Activated CD4-positive, alpha-beta T cell treated with anti-CD3 and anti-CD28 coated beads, Interleukin-2, amount 50 U/mL, for 48 hours (primary cell): ENCODE measurements at regions not wholly inside any gene's neighbourhood (a gene's known extent, or its start where the extent isn't known, plus 50 kb on each side); places are given as distances from the start of the nearest gene placed in this dataset.
"Not testable (repeated sequence)": the region's sequence is repeated elsewhere in the genome, so short reads cannot be mapped to it uniquely, and the experiment has no call there.

Source experiments
- DNase-seq, 2 experiments: peaks; one replicate each; pipeline ENCODE4 v3.0.0-alpha.2; 2020

DNA sequence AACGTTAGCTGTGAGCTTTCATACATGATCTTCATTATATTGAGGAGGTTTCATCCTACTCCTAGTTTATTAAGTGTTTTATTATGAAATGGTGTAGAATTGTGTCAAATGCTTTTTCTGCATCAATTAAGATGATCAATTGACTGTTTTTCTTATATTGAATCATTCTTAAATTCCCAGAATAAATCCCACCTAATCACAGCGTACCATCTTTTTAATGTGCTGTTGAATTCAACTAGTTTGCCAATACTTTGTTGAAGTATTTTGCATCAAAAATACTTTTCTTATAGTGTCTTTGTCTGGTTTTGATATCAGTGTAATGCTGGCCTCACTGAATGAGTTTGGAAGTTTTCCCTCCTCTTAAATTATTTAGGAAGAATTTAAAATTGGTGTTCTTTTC is 138.6 kb upstream of the SGCG start:
- no peak for DNase-seq

DNA sequence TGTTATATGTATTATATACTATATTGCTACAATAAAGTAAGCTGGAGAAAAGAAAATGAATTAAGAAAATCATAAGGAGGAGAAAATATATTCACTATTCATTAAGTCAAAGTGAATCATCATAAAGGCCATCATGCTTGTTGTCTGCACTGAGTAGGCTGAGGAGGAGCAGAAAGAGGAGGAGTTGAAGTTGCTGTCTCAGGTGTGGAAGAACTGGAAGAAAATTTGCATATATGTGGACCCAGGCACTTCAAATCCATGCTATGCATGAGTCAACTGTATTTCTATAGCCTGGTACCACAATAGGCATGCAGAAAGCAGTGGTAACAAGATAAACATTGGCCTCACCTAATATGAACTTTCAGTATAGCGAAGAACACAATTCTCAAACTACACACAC is 135.9 kb upstream of the SGCG start:
- no peak for DNase-seq

DNA sequence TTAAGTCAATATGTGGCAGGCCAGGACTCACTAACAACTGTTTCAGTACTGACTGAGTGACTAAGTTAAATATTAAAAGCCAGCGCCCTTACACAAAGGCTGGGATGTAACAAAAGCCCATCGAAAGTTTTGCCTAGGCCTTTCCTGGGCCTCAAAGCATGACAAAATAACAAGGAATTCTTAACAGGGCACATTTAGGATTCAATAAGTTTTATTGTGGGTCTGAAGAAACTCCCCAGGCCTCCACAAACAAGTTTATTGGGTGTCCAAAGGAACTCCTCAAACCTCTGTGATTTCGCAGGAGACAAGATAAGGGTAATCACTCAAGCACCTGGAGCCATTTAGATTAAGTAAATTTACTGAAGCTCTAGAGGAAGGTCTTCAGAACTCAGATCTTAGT is 130.7 kb upstream of the SGCG start:
- DNase-seq, result no peak

DNA sequence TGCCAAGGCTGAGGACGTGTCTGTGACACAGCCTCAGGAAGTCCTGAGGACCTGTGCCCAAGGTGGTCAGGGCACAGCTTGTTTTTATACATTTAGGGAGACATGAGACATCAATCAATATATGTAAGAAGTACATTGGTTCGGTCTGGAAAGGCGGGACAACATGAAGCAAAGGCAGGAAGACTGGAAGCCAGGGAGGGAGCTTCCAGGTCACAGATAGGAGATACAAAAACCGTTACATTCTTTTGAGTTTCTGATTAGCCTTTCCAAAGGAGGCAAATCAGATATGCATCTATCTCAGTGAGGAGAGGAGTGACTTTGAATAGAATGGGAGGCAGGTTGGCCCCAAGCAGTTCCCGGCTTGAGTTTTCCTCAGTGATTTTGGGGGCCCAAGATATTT is 127.1 kb upstream of the SGCG start:
- not testable (repeated sequence) for DNase-seq

DNA sequence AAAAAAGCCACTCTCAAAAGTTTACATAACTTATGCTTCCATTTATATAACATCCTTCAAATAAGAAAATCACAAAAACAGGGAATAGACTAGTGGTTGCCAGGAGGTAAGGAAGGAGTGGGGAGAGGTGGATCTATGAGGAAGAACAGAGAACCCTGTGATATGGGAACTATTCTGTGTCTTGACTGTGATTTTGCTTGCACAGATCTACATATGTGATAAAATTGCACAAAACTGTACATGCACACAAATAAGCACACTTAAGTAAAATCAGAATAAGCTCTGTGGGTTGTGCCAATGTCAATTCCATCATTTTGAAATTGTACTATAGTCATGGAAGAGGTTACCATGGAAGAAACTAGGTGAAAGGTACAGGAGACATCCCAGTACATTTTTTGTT is 121.6 kb upstream of the SGCG start:
- no peak for DNase-seq

DNA sequence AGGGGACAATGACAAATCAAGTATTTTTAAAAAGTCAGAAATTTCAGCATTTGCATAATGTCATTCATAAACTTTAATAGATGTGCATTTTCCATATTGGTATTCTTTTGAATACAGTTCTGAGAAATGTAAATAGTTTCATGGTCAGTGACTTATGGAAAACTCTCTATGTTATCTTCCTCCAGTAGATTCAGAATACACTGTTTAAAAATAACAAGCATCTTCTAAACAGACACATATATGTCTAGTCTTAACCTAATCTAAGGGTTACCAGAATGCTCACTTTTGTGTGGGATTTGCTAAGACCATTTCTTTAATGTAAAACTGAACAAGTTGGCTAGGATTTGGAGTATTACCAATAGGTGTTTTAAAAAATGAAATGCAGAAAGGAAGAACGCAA is 119.8 kb upstream of the SGCG start:
- DNase-seq, result no peak

DNA sequence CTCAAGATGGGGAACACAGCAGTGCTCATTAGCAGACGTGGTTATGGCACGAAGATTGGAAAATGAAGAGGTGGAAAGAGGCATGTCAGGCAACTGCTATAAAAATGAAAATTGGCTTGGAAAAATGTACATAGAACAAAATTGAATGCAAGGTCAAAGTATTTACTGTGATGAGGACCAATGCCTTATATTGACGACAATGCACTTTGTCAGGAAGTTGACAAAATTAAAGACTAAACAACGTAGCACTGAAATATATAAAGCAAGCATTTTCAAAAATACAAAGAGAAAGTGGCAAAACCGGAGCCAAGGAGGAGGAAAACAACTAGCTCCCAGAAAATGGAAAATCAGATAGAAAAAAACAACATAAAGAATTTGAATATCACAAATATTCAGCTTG is 113.7 kb upstream of the SGCG start:
- no peak for DNase-seq

DNA sequence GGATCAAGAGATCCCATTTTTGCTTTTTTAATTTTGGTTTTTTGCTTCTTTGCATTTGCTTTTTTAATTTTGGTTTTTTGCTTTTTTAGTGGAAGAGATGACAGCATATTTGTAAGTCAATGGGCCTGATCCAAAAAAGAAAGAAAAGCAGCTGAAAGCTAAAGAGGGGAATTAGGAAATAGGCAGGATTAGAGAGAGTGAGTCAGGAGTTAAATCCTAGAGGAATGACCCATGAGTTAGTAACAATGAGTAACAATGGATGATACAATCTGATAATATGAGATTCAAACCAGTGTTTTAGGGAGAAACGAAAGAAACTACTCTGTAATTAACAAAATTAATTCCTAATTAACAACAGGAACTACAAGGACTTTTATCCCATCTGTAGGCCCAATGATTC is 111.2 kb upstream of the SGCG start:
- no peak for DNase-seq

DNA sequence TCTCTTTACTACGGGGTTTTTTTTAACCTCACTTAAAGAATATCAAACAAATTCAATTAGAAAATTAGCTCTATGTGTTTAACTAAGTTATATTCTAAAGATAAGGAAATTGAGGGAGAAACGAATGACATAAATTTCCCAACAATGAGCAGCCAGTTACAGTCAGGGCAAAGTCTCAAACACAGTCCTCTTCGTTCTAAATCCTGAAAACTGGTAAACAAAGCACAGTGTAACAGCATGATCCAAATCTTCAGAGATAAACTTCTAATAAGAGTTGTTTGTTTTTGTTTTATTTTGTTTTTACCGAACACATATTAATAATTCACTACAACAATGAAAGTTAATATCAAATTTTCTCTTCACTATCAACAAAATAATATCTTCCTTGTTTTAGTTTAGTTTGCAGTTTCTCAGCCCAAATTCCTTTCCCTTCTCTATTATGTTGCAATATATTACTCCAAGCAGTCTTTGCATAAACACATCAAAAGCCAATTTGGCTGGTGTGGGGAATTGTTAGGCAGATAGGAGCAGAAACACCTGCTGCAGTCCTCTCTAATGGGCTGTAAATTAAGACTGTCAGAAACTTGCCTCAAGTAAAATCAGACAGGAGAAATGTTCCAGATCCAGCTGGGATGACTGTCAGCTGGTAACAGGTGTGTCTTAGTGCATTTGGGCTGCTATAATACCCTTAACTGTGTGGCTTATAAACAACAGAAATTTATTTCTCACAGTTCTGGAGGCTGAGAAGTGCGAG is 106.5 kb upstream of the SGCG start:
- DNase-seq, result no peak

DNA sequence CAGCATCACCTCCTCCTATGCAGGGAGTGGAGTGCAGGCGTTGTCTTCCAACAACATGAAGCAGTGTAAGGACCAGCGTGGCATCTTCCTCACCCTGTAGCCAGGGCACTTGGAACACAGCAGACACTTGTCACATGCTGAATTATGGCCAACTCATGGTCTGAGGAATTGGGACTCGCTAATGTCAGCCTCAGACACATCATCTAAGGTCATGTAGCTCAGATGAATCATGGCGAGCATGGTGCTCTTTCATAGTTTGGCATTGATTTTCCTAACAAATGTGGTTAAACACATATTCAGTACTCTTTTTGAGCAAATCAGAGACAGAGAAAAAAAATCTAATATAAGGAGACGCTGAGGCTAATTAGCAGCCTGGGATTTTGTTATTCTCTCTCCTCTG is 99.6 kb upstream of the SGCG start:
- DNase-seq, result no peak

DNA sequence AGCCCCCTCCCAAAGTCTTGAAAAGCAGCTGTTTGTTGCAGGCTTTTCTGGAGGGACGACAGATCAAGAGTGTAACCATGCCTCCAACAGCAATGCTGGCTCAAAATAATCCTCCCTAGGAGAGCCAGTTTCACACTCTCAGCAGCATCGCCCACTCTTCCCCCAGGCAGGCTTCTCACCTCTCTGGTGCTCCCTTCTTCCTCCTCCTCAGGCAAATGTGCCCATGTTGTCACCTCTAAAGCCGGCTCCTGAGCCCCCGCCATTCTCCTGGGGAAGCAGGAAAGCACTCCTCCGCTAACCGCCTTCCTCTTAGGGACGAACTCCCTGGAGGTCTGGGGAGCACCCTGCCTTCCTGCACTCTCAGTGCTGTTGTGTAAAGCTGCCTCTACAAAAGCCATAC is 98.9 kb upstream of the SGCG start:
- DNase-seq, result no peak

DNA sequence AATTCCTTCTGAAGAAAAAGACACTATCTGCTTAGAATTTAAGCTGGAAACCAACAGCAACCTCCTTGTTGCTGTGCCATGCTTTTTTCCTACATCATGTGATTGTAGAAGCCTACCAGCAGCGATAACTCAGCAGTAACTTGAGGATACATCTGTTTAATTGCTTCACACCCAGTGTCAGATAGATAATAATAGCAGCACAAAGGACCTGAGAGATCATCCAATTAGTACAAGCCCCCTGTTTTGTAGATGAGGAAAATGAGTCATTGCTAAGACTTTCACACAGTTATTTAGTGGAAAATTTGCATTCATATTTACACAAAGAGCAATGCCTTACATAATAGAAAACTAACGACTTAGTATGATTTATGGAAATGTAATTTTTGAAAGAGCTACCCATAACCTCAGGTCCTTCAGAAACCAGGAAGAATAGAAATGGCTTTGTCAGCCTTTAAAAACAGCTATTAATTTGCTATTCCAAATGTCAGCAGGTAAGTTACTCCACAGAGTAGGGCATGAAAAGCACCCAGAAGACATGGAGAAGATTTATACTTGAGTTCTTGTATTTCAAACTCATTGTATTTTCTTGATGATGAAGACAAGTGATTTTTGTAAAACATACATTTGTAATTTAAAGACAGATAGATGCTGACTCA is 93.7 kb upstream of the SGCG start:
- DNase-seq, result no peak

DNA sequence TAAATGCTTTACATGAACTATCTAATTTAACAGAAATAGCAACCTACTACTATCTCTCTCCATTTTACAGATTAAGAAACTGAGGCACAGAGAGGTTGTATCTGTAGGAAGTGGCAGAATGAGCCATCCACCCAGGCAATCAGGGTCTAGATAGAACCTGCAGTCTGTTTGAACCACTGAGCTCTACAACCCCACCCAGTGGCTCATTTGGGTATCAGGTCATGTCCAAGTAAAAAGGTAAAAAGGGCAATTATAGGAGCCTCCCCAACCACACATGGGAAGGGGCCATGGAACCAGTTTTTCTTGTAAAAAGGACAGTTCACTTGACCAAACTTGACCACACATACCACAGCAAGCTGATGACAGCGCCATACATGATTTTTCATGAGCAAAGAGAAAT is 92.9 kb upstream of the SGCG start:
- peak; percentile 9 to 13 for DNase-seq

DNA sequence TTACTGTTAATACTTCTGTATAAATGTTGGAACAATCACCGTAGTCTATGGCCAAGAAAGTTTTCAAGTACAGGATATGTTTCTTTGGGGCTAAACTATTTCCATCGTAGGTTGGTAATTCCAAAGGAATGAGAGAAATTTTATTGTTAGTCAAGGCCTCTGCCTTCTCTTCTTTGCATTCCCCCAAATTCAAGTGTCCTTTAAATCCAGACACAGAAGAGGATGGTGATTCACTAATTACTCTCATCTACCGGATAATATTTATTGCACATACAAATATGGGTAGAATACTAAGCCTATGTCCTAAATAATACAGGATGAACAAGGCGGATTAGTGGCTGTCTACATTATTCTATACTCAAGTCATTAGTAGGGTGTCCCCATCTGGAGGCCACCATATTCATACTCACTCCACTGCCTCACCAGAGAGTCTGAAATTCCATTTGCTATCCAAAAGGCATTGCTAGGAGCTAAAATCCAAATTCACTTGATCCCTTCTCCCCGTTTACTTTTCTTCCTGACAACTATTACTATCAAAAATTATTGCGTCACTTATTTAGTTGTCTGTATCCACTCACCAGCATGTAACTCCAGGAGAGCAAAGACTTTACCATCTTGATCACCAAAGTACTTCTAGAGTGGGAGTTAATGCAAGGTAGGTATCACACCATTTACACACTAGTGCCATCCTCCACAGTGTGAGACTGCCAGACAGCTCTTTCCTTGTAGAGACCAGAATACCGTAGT is 82.4 kb upstream of the SGCG start:
- no peak for DNase-seq

DNA sequence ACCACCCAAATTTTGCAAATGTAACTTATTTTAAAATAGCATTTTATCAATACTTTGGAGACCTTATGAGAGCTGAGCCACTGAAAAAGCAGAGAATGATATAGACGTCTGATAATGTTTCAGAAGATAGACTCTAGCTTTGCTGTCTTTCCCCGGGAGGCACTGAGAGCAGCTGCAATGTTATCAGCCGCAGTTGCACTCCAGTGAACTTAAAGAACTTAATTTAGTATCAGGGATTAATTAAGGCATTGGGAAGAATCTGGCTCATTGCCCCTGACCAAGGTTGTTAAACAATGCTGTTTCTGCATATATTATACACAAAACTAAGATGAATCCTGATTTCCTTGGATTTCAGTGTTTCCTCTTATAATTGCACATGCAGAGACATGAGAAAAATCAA is 75.7 kb upstream of the SGCG start:
- DNase-seq, result no peak

DNA sequence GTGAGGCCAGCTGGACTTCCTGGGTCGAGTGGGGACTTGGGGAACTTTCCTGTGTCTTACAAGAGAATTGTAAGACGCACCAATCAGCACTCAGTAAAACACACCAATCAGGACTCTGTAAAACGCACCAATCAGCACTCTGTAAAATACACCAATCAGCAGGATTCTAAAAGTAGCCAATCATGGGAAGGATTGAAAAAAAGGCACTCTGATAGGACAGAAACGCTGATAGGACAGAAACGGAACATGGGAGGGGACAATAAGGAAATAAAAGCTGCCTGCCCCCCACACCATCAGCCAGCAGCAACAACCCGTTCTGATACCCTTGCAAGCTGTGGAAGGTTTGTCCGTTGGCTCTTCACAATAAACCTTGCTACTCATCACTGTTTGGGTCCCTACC is 73.1 kb upstream of the SGCG start:
- DNase-seq, result no peak

DNA sequence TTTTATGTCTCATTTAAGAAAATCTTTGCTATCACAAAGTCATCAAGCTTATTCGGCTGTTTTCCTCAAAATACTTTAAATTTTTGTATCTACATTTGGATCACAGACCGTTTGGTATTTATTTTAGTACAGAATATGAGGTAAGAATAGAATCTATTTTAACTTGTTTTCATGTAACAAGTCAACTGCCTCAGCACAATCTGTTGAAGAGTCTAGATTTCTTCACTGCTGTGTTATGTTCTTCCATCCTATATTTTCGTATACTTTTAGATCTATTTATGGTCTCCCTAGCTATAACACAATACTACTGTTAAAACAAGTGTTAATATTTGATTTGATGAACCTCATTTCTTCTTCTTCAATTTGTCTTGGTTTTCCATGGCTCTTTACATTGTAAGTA is 61.6 kb upstream of the SGCG start:
- no peak for DNase-seq

DNA sequence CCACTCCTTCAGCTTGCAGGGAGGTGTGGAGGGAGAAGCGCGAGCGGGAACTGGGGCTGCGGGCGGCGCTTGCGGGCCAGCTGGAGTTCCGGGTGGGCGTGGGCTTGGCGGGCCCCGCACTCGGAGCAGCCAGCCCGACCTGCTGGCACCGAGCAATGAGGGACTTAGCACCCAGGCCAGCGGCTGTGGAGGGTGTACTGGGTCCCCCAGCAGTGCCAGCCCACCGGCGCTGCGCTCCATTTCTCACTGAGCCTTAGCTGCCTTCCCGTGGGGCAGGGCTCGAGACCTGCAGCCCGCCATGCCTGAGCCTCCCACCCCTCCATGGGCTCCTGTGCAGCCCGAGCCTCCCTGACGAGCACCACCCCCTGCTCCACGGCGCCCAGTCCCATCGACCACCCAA is 53.2 kb upstream of the SGCG start:
- not testable (repeated sequence) for DNase-seq

DNA sequence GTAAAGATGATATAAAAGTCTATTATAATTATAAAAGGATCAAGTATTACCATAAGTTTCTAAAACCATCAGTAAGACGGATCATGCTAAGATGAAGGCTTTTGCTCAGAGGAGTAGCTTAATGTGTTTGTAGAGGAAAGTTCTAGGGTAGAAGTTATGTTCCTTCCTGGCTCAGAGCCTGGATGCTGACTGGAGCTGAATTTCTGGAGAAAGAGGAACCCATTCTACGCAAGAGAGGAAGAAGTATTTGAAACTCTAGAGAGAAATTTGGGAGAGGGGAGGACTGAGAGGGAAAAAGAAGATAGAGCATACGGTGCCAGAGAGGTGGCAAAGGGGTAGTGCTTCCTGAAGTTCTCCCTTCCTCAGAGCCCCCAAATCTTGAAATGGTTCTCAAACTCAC is 51.4 kb upstream of the SGCG start:
- DNase-seq, result no peak
